ENCODE measurements at regions not wholly inside any gene's neighbourhood (a gene's known extent, or its start where the extent isn't known, plus 50 kb on each side); places are given as distances from the start of the nearest gene placed in this dataset.

- Histone ChIP-seq H3K9ac (ENCODE audit: low read depth, low read length) (no peak overlapping the region), H3K27ac (ENCODE audit: low read depth, low read length) (no peak overlapping the region), H3K27me3 (ENCODE audit: control insufficient read depth, insufficient read depth, low read length) (no peaks in the 10 kb centered on the region), H3K4me3 (ENCODE audit: low read depth, low read length) (no peak overlapping the region), H3K9me3 (ENCODE audit: control insufficient read depth, insufficient read depth, low read length) (peaks cover 31% of the 10 kb centered on the region), H3K36me3 (ENCODE audit: control insufficient read depth, insufficient read depth, low read length) (no peaks in the 10 kb centered on the region), H3K4me1 (ENCODE audit: control insufficient read depth, insufficient read depth, low read length) (no peaks in the 10 kb centered on the region)
These were observed 978.5 kb upstream of the FBXO33 start for GRCh38 chr14:40410708-40411107.

- no peaks in the 10 kb centered on the region for H3K27me3 ChIP-seq (ENCODE audit: control insufficient read depth, insufficient read depth, low read length)
- peaks cover 17% of the 10 kb centered on the region for H3K9me3 ChIP-seq (ENCODE audit: control insufficient read depth, insufficient read depth, low read length)
- no peak overlapping the region for H3K4me3 ChIP-seq (ENCODE audit: low read depth, low read length)
- no peak overlapping the region for H3K27ac ChIP-seq (ENCODE audit: low read depth, low read length)
- no peak overlapping the region for H3K9ac ChIP-seq (ENCODE audit: low read depth, low read length)
- no peaks in the 10 kb centered on the region for H3K36me3 ChIP-seq (ENCODE audit: control insufficient read depth, insufficient read depth, low read length)
- H3K4me1 ChIP-seq (ENCODE audit: control insufficient read depth, insufficient read depth, low read length): no peaks in the 10 kb centered on the region
These were observed 970.7 kb upstream of the FBXO33 start for GRCh38 chr14:40402957-40403356.

GRCh38 chr14:40398981-40399380 lies 966.7 kb upstream of the FBXO33 start:
- H3K27me3 ChIP-seq (ENCODE audit: control insufficient read depth, insufficient read depth, low read length): no peaks in the 10 kb centered on the region
- H3K9me3 ChIP-seq (ENCODE audit: control insufficient read depth, insufficient read depth, low read length): no peaks in the 10 kb centered on the region
- no peak overlapping the region for H3K9ac ChIP-seq (ENCODE audit: low read depth, low read length)
- H3K4me3 ChIP-seq (ENCODE audit: low read depth, low read length): no peak overlapping the region
- no peak overlapping the region for H3K27ac ChIP-seq (ENCODE audit: low read depth, low read length)
- H3K36me3 ChIP-seq (ENCODE audit: control insufficient read depth, insufficient read depth, low read length): no peaks in the 10 kb centered on the region
- H3K4me1 ChIP-seq (ENCODE audit: control insufficient read depth, insufficient read depth, low read length): no peaks in the 10 kb centered on the region

- Histone ChIP-seq H3K27me3 (ENCODE audit: control insufficient read depth, insufficient read depth, low read length) (no peaks in the 10 kb centered on the region), H3K27ac (ENCODE audit: low read depth, low read length) (no peak overlapping the region), H3K4me1 (ENCODE audit: control insufficient read depth, insufficient read depth, low read length) (no peaks in the 10 kb centered on the region), H3K9ac (ENCODE audit: low read depth, low read length) (no peak overlapping the region), H3K9me3 (ENCODE audit: control insufficient read depth, insufficient read depth, low read length) (no peaks in the 10 kb centered on the region), H3K36me3 (ENCODE audit: control insufficient read depth, insufficient read depth, low read length) (no peaks in the 10 kb centered on the region), H3K4me3 (ENCODE audit: low read depth, low read length) (no peak overlapping the region)
These were observed 962.6 kb upstream of the FBXO33 start for GRCh38 chr14:40394634-40395340.

GRCh38 chr14:40393143-40393542 lies 960.9 kb upstream of the FBXO33 start:
- no peak overlapping the region for H3K9ac ChIP-seq (ENCODE audit: low read depth, low read length)
- no peaks in the 10 kb centered on the region for H3K36me3 ChIP-seq (ENCODE audit: control insufficient read depth, insufficient read depth, low read length)
- no peaks in the 10 kb centered on the region for H3K27me3 ChIP-seq (ENCODE audit: control insufficient read depth, insufficient read depth, low read length)
- no peak overlapping the region for H3K4me3 ChIP-seq (ENCODE audit: low read depth, low read length)
- no peaks in the 10 kb centered on the region for H3K9me3 ChIP-seq (ENCODE audit: control insufficient read depth, insufficient read depth, low read length)
- no peaks in the 10 kb centered on the region for H3K4me1 ChIP-seq (ENCODE audit: control insufficient read depth, insufficient read depth, low read length)
- H3K27ac ChIP-seq (ENCODE audit: low read depth, low read length): no peak overlapping the region

GRCh38 chr14:40386433-40386832 lies 954.2 kb upstream of the FBXO33 start:
- no peaks in the 10 kb centered on the region for H3K27me3 ChIP-seq (ENCODE audit: control insufficient read depth, insufficient read depth, low read length)
- H3K4me1 ChIP-seq (ENCODE audit: control insufficient read depth, insufficient read depth, low read length): no peaks in the 10 kb centered on the region
- H3K4me3 ChIP-seq (ENCODE audit: low read depth, low read length): no peak overlapping the region
- no peaks in the 10 kb centered on the region for H3K36me3 ChIP-seq (ENCODE audit: control insufficient read depth, insufficient read depth, low read length)
- no peak overlapping the region for H3K9ac ChIP-seq (ENCODE audit: low read depth, low read length)
- no peaks in the 10 kb centered on the region for H3K9me3 ChIP-seq (ENCODE audit: control insufficient read depth, insufficient read depth, low read length)
- no peak overlapping the region for H3K27ac ChIP-seq (ENCODE audit: low read depth, low read length)

GRCh38 chr14:40374221-40374620 lies 942.0 kb upstream of the FBXO33 start:
- Histone ChIP-seq H3K27me3 (ENCODE audit: control insufficient read depth, insufficient read depth, low read length) (no peaks in the 10 kb centered on the region), H3K27ac (ENCODE audit: low read depth, low read length) (no peak overlapping the region), H3K4me3 (ENCODE audit: low read depth, low read length) (no peak overlapping the region), H3K4me1 (ENCODE audit: control insufficient read depth, insufficient read depth, low read length) (no peaks in the 10 kb centered on the region), H3K9me3 (ENCODE audit: control insufficient read depth, insufficient read depth, low read length) (no peaks in the 10 kb centered on the region), H3K36me3 (ENCODE audit: control insufficient read depth, insufficient read depth, low read length) (no peaks in the 10 kb centered on the region), H3K9ac (ENCODE audit: low read depth, low read length) (no peak overlapping the region)

GRCh38 chr14:40371011-40371410 lies 938.8 kb upstream of the FBXO33 start:
- Histone ChIP-seq H3K4me1 (ENCODE audit: control insufficient read depth, insufficient read depth, low read length) (no peaks in the 10 kb centered on the region), H3K9me3 (ENCODE audit: control insufficient read depth, insufficient read depth, low read length) (no peaks in the 10 kb centered on the region), H3K36me3 (ENCODE audit: control insufficient read depth, insufficient read depth, low read length) (no peaks in the 10 kb centered on the region), H3K9ac (ENCODE audit: low read depth, low read length) (no peak overlapping the region), H3K4me3 (ENCODE audit: low read depth, low read length) (no peak overlapping the region), H3K27ac (ENCODE audit: low read depth, low read length) (no peak overlapping the region), H3K27me3 (ENCODE audit: control insufficient read depth, insufficient read depth, low read length) (no peaks in the 10 kb centered on the region)

GRCh38 chr14:40368314-40368713 lies 936.1 kb upstream of the FBXO33 start:
- Histone ChIP-seq H3K36me3 (ENCODE audit: control insufficient read depth, insufficient read depth, low read length) (no peaks in the 10 kb centered on the region), H3K4me1 (ENCODE audit: control insufficient read depth, insufficient read depth, low read length) (peaks cover 3% of the 10 kb centered on the region; the same call in 1 of the 2 replicates), H3K27ac (ENCODE audit: low read depth, low read length) (no peak overlapping the region), H3K4me3 (ENCODE audit: low read depth, low read length) (no peak overlapping the region), H3K9me3 (ENCODE audit: control insufficient read depth, insufficient read depth, low read length) (no peaks in the 10 kb centered on the region), H3K27me3 (ENCODE audit: control insufficient read depth, insufficient read depth, low read length) (no peaks in the 10 kb centered on the region), H3K9ac (ENCODE audit: low read depth, low read length) (no peak overlapping the region)

- no peak overlapping the region for H3K9ac ChIP-seq (ENCODE audit: low read depth, low read length)
- H3K27me3 ChIP-seq (ENCODE audit: control insufficient read depth, insufficient read depth, low read length): no peaks in the 10 kb centered on the region
- H3K9me3 ChIP-seq (ENCODE audit: control insufficient read depth, insufficient read depth, low read length): no peaks in the 10 kb centered on the region
- H3K4me3 ChIP-seq (ENCODE audit: low read depth, low read length): no peak overlapping the region
- no peak overlapping the region for H3K27ac ChIP-seq (ENCODE audit: low read depth, low read length)
- peaks cover 9% of the 10 kb centered on the region for H3K4me1 ChIP-seq (ENCODE audit: control insufficient read depth, insufficient read depth, low read length)
- H3K36me3 ChIP-seq (ENCODE audit: control insufficient read depth, insufficient read depth, low read length): no peaks in the 10 kb centered on the region
These were observed 935.5 kb upstream of the FBXO33 start for GRCh38 chr14:40367717-40368116.

GRCh38 chr14:40365305-40365704 lies 933.1 kb upstream of the FBXO33 start:
- Histone ChIP-seq H3K27me3 (ENCODE audit: control insufficient read depth, insufficient read depth, low read length) (no peaks in the 10 kb centered on the region), H3K9ac (ENCODE audit: low read depth, low read length) (no peak overlapping the region), H3K4me3 (ENCODE audit: low read depth, low read length) (no peak overlapping the region), H3K36me3 (ENCODE audit: control insufficient read depth, insufficient read depth, low read length) (no peaks in the 10 kb centered on the region), H3K9me3 (ENCODE audit: control insufficient read depth, insufficient read depth, low read length) (no peaks in the 10 kb centered on the region; the same call in 1 of the 2 replicates), H3K27ac (ENCODE audit: low read depth, low read length) (no peak overlapping the region), H3K4me1 (ENCODE audit: control insufficient read depth, insufficient read depth, low read length) (peaks cover 19% of the 10 kb centered on the region)

All from HUES48 (cell line).